ENCODE measurements at regions not wholly inside any gene's neighbourhood (a gene's known extent, or its start where the extent isn't known, plus 50 kb on each side); places are given as distances from the start of the nearest gene placed in this dataset.

- peak; percentile 31 for DNase-seq (ENCODE audit: low read depth)
- TF ChIP-seq CTCF (conservative IDR thresholded peaks at IDR 0.05; ENCODE audit: low read depth, low read length), result no peak
- H3K4me3 ChIP-seq (ENCODE audit: low read depth, low read length), result no peak overlapping the region
These were observed 87.3 kb downstream of the SIK1 start for GRCh38 chr21:43339668-43340067.

- no peak for DNase-seq (ENCODE audit: low read depth)
- no peak for TF ChIP-seq CTCF (conservative IDR thresholded peaks at IDR 0.05; ENCODE audit: low read depth, low read length)
- no peak overlapping the region for H3K4me3 ChIP-seq (ENCODE audit: low read depth, low read length)
These were observed 88.0 kb downstream of the SIK1 start for GRCh38 chr21:43338951-43339350.

GRCh38 chr21:43337901-43338655 is 88.9 kb downstream of the SIK1 start:
- no peak overlapping the region for H3K4me3 ChIP-seq (ENCODE audit: low read depth, low read length)
- no peak for DNase-seq (ENCODE audit: low read depth)

GRCh38 chr21:43335119-43335518 is 91.8 kb downstream of the SIK1 start:
- H3K4me3 ChIP-seq (ENCODE audit: low read depth, low read length), result no peak overlapping the region
- no peak for TF ChIP-seq CTCF (conservative IDR thresholded peaks at IDR 0.05; ENCODE audit: low read depth, low read length)
- no peak for DNase-seq (ENCODE audit: low read depth)

More at GRCh38 chr21:43337901-43338655, 88.9 kb downstream of the SIK1 start:
- TF ChIP-seq CTCF (conservative IDR thresholded peaks at IDR 0.05; ENCODE audit: low read depth, low read length), result no peak

GRCh38 chr21:43334214-43334958 is 92.5 kb downstream of the SIK1 start:
- DNase-seq (ENCODE audit: low read depth), result no peak
- TF ChIP-seq CTCF (conservative IDR thresholded peaks at IDR 0.05; ENCODE audit: low read depth, low read length), result no peak
- H3K4me3 ChIP-seq (ENCODE audit: low read depth, low read length), result no peak overlapping the region

GRCh38 chr21:43333298-43334062 is 93.5 kb downstream of the SIK1 start:
- H3K4me3 ChIP-seq (ENCODE audit: low read depth, low read length), result peak overlapping the region; percentile 16
- peak; percentile 89 for DNase-seq (ENCODE audit: low read depth)
- no peak for TF ChIP-seq CTCF (conservative IDR thresholded peaks at IDR 0.05; ENCODE audit: low read depth, low read length)

Data from choroid plexus epithelial cell (primary cell).